Suprapubic skin (tissue), 3 donors: ENCODE measurements at regions not wholly inside any gene's neighbourhood (a gene's known extent, or its start where the extent isn't known, plus 50 kb on each side); places are given as distances from the start of the nearest gene placed in this dataset.

Experiments used
- POLR2A ChIP-seq, 2 donors: fragments of 450-650 bp; IDR thresholded peaks; one replicate each; pipeline ENCODE4 v1.6.1; 2017; ENCODE audit warnings: antibody characterized with exemption in 2 of 2, mild to moderate bottlenecking in 2 of 2, moderate library complexity in 2 of 2
- TF ChIP-seq, protein P1 (sequence below), 2 donors: fragments of 200-600 bp in 1 of 2; fragments of 450-650 bp in 1 of 2; sonication (generic) in 1 of 2; IDR thresholded peaks; one replicate each; pipeline ENCODE4 v1.5.1; 2016 to 2019; ENCODE audit warnings: antibody characterized with exemption in 2 of 2, mild to moderate bottlenecking in 1 of 2, moderate library complexity in 1 of 2

DNA sequence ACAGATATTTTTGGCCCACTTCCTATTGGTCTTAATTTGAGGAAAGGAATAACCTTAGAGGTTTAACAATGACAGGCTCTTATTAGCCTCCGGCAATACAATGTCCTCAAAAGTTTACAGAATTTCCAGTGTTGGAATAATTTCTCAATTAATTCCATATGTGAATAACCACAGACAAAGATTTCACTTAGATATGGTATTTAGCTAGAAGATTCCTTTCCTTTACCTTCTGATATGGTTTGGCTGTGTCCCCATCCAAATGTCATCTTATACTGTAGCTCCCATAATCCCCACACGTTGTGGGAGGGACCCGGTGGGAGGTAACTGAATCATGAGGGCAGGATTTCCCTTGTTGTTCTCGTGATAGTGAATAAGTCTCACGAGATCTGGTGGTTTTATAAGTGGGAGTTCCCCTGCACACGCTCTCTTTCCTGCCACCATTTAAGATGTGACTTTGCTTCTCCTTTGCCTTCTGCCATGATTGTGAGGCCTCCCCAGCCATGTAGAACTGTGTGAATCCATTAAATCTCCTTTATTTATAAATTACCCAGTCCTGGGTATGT, 54.9 kb upstream of the RGS7 start:
- no peak for TF ChIP-seq POLR2A (IDR thresholded peaks at IDR 0.05)
- TF ChIP-seq, protein P1, sequence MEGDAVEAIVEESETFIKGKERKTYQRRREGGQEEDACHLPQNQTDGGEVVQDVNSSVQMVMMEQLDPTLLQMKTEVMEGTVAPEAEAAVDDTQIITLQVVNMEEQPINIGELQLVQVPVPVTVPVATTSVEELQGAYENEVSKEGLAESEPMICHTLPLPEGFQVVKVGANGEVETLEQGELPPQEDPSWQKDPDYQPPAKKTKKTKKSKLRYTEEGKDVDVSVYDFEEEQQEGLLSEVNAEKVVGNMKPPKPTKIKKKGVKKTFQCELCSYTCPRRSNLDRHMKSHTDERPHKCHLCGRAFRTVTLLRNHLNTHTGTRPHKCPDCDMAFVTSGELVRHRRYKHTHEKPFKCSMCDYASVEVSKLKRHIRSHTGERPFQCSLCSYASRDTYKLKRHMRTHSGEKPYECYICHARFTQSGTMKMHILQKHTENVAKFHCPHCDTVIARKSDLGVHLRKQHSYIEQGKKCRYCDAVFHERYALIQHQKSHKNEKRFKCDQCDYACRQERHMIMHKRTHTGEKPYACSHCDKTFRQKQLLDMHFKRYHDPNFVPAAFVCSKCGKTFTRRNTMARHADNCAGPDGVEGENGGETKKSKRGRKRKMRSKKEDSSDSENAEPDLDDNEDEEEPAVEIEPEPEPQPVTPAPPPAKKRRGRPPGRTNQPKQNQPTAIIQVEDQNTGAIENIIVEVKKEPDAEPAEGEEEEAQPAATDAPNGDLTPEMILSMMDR (IDR thresholded peaks at IDR 0.05) = no peak
